ENCODE measurements at regions not wholly inside any gene's neighbourhood (a gene's known extent, or its start where the extent isn't known, plus 50 kb on each side); places are given as distances from the start of the nearest gene placed in this dataset.

DNA sequence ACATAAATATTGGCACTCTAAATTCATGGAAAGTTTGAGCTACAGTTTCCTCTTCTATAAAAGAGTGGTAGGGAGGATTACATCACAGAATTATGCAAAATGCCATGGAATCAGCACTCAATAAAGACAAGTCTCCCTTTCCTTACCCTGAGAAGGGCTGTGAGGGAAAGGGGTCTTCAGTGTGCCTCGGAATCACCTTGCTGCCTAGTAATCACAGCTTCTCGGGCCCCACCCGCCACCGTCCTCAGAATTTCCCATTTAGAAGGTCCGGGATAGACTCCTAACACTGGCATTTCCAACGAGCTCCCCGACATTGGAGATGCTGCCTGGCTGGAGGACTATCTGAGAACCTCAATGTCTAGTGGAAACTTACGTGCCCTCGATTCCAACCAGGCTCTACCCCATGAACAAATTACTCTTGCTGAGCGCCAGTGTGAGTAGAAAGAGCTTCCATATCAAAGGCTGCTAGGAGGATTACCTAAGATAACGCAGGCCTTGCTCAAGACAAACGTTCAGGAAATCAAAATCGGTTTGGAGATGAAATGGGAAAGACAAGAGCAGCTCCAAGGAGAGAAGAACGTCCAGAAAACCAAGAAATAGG, 92.1 kb upstream of the CHD2 start:
- no peak for DNase-seq
- H3K4me1 ChIP-seq, result peaks cover 8% of the 10 kb centered on the region
- H3K4me3 ChIP-seq (ENCODE audit: low read depth, low read length), result peak overlapping the region; percentile 70
- H3K27me3 ChIP-seq, result no peaks in the 10 kb centered on the region
- H3K36me3 ChIP-seq, result no peaks in the 10 kb centered on the region
- no peaks in the 10 kb centered on the region for H3K9me3 ChIP-seq
- TF ChIP-seq, protein P1, sequence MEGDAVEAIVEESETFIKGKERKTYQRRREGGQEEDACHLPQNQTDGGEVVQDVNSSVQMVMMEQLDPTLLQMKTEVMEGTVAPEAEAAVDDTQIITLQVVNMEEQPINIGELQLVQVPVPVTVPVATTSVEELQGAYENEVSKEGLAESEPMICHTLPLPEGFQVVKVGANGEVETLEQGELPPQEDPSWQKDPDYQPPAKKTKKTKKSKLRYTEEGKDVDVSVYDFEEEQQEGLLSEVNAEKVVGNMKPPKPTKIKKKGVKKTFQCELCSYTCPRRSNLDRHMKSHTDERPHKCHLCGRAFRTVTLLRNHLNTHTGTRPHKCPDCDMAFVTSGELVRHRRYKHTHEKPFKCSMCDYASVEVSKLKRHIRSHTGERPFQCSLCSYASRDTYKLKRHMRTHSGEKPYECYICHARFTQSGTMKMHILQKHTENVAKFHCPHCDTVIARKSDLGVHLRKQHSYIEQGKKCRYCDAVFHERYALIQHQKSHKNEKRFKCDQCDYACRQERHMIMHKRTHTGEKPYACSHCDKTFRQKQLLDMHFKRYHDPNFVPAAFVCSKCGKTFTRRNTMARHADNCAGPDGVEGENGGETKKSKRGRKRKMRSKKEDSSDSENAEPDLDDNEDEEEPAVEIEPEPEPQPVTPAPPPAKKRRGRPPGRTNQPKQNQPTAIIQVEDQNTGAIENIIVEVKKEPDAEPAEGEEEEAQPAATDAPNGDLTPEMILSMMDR (IDR thresholded peaks at IDR 0.05; ENCODE audit: low read depth, low read length), result no peak

DNA sequence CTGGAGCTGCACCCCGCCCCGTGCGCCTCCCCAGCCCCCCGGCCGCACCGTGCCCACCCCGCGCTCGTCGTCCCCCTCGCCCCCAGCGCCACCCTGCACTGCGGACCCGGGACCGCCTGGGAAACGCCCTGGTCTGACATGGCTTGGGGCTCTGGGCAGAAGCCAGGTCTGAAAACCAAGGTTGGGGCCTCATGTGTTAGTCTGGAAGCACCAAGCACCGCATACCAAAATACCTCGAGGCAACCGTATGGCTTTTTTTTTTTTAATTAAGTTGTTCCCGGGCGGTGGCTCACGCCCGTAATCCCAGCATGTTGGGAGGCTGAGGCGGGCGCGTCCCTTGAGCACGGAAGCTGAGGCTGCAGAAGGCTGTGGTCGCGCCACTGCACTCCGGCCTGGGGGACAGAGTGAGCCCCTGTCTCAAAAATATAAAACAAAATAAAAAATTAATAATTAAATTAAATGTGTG, 91.5 kb upstream of the CHD2 start:
- Histone ChIP-seq H3K4me1 (peaks cover 8% of the 10 kb centered on the region), H3K4me3 (ENCODE audit: low read depth, low read length) (peak overlapping the region; percentile 70), H3K9me3 (no peaks in the 10 kb centered on the region), H3K36me3 (no peaks in the 10 kb centered on the region), H3K27me3 (no peaks in the 10 kb centered on the region)
- TF ChIP-seq, protein P1 (IDR thresholded peaks at IDR 0.05; ENCODE audit: low read depth, low read length), result no peak
- DNase-seq, result peak; percentile 59

DNA sequence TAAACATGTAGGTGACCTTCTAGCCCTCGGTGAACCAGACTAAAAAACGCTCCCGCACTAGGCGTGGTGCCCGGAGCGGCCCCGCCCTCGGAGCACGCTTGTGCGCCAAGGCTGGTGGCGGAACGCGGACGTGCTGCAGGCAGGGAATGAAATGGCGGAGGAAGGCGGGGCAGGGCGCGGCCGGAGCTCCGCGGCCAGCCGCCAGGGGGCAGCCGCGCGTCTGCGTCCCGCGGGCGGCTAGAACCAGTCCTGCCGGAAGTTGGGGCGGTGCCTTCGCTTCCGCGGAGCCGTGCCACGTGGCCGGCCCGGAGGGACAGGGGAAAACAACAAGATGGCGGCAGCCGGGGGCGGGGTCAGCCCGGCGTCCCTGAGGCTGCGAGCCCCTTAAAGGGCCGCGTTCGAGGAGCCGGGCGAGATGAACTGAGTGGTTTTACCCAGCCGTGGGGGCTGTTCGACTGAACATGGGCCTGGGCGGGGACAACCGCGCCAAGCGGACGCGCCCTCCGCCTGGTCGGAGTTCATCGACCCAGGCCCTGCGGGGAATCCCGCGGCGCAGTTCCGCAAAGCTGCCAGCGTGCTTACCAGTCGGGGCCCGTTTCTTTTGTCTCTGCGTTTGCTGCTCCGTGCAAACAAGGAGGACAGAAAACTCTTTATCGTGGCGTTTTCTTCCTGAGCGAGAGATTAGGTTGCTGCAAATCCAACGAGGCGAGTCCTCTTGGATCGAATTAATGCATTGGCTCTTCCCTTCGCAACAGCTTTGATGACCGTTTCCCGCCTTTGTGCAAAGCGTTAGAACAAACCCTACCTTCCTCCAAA, 90.9 kb upstream of the CHD2 start:
- Histone ChIP-seq H3K36me3 (no peaks in the 10 kb centered on the region), H3K27me3 (no peaks in the 10 kb centered on the region), H3K4me1 (peaks cover 8% of the 10 kb centered on the region), H3K9me3 (no peaks in the 10 kb centered on the region), H3K4me3 (ENCODE audit: low read depth, low read length) (peak overlapping the region; percentile 70)
- DNase-seq, result peak; percentile 100
- TF ChIP-seq, protein P1 (IDR thresholded peaks at IDR 0.05; ENCODE audit: low read depth, low read length), result peak; percentile 64

DNA sequence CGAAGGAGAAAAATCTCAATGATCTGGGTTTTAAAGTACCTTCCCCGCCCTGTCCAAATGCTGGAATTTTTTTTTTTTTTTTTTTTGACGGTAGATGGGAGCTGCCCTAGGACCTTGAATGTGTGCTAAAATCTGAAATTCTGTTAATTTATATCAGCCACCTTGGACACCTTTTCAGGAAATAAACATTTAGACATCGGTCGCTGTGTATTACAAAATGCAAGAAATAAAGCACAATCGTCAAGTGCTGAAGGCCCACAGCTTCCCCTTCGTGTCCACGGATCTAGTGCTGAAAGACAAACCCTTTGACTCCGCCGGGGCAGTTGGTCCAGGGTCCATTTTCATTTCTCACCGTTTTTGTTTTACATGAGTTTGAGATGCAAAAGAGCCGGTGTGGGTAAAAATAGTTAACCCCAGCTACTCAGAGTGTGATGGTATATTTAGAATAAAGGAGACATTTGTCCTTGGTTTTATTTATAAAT, 90.2 kb upstream of the CHD2 start:
- DNase-seq, result peak; percentile 34
- Histone ChIP-seq H3K36me3 (no peaks in the 10 kb centered on the region), H3K27me3 (no peaks in the 10 kb centered on the region), H3K4me3 (ENCODE audit: low read depth, low read length) (peak overlapping the region; percentile 66), H3K4me1 (peaks cover 8% of the 10 kb centered on the region), H3K9me3 (no peaks in the 10 kb centered on the region)
- TF ChIP-seq, protein P1 (IDR thresholded peaks at IDR 0.05; ENCODE audit: low read depth, low read length), result no peak

DNA sequence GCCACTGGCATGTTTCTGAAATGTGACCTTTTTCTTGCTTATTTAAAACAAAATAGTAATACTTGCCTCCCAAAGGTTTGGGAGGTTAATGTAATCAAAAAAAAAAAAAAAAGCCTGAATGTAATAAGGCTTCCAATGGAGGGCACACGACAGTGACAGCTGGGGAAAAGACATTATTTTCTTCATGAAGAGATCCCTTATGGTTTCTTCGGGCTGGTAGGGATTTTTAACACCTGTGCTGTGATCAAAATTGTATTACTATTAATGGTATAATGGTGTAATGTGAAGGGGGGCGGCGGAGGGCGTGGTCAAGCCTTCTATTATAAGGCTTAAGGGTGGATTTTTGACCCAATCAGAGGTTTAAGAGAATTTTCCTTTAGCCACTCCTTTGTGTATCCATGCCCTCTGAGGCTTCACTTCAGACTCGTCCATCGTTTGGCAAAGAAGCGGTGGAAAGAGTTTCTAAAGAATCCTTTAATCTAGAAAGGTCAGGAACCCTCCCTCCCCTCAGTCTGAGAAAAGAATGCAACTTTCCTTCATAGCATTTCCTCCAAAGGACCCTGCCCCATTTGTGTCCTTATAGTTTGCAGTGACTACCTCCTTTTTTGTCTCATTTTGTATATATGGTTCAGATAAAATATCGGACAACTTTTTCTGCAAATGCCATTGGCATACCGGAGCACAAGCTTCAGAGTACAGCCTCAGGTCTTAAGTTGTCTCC, 89.5 kb upstream of the CHD2 start:
- DNase-seq, result peak; percentile 55
- Histone ChIP-seq H3K36me3 (no peaks in the 10 kb centered on the region), H3K9me3 (no peaks in the 10 kb centered on the region), H3K27me3 (no peaks in the 10 kb centered on the region), H3K4me3 (ENCODE audit: low read depth, low read length) (peak overlapping the region; percentile 66), H3K4me1 (peaks cover 8% of the 10 kb centered on the region)
- TF ChIP-seq, protein P1 (IDR thresholded peaks at IDR 0.05; ENCODE audit: low read depth, low read length), result no peak

All from BE2C (cell line).